ENCODE measurements at regions not wholly inside any gene's neighbourhood (a gene's known extent, or its start where the extent isn't known, plus 50 kb on each side); places are given as distances from the start of the nearest gene placed in this dataset.

DNA sequence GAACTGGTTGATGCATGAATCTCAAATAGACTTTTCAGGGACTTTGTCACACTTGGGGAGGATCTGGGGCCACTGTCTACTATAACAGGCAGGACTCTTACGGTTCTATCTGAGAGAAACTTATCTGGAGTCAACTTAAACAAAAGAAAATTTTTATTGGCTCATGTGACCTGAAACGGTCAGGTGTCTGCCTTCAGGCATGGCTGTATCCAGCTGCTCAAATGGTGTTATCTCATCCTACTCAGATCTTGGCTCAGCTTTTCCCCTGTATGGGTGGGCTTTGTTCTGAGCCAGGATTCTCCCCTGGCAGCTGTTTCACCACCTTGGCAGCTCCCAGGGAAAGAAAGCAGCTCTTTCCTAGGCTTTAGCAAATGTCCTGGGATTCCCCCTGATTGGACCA lies 183.2 kb upstream of the MYL2 start:
- no peak for DNase-seq

DNA sequence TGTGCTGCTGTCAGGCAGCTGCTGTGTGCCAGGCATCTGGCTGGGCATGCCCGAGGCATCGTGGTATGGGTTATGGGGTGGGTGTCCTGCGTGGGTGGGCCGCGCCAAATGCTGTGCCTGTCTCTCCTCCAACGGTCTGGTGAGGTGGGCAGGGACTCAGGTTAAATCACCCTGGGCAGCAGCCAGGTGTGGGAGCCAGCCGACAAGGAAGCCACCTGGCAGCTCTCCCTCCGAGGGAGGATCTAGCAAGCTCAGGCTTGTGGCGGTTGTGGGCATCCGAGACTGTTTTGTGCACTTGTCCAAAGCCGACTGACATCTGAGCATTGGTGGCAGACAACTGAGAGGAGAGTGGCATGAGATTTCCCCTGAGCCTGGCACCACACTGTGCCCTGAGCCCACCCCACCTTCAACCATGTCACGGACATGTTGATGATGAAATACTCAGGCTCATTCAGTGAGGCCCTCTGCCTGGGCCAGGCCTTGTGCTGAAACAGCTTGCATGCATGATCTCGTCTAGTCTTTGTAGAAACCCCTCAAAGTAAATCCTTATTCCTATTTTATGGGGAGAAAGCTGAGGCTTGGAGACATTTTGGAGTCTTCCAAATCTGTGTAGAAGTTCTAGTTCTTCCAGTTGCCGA lies 181.8 kb upstream of the MYL2 start:
- DNase-seq = no peak

DNA sequence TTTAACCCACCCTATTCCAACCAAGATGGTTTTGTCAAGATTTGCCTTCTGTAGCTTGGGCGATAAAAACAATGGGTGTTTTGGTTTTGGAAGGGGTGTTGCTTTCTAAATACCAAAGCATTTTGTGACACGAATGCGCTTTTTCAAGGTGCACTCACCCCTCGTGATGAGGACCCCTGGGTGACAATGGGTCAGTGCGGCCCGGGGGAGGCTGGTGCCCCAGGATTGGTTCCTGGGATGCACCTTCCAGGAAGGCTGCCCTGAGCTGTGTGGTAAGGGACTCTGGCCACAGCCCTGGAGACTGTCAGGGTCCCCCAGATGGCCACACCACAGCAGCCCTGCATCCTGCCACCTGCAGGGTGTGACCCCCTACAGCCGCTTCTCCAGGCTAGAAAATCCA lies 180.6 kb upstream of the MYL2 start:
- DNase-seq = no peak

DNA sequence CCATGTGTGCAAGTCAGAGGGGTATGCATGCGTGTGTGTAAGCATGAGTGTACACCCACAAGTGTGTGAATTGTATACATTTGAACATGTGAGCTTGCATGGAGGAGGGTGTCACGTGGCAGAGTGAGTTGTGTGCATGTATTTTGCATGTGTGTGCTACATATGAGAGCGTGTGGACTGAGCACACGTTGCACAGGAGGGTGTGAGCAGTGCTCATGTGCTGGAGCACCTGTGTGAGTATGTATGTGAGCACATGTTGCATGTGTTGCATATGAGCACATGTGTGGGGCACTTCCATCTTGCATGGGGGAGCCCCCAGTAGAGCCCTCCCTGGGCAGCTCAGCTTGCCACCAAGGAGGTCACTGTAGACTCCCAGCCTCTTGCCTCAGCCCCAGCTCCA lies 180.2 kb upstream of the MYL2 start:
- no peak for DNase-seq

DNA sequence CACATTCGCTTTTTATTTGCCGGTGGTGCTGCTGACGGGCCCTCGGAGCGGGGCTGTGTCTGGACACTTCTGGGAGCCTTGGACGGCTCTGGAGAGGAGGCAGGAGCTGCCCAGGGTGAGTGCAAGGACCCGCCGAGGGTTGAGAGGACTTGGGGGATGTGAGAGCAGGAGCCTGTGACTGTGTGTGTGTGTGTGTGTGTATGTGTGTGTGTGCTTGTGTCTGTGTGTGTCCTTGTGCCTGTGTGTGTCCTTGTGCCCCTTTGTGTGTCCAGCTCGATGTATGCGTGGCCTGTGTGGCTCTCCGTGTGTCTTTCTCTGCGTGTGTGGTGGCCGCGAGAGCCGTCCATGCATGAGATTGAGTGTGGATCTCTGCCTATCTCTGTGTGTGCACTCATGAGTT lies 179.6 kb upstream of the MYL2 start:
- no peak for DNase-seq

DNA sequence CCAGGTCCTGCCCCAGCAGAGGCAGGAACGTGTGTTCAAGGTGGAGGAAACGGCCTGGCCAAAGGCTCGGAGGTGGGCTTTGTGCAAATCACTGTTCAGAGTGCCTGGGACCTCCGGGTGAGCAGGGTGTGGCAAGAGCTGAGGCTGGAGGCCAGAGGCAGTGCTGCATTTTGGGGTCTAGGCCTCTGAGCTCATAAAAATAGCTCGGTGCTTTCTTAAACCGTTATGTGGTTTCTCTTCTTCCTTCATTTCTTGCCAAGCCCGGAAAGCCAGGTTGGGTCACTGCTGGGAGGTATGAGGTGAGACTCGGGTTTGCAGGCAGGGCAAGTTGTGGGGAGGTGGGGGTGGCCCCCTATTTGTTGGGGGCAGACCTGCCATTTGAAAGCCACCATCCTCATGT lies 178.8 kb upstream of the MYL2 start:
- DNase-seq = no peak

DNA sequence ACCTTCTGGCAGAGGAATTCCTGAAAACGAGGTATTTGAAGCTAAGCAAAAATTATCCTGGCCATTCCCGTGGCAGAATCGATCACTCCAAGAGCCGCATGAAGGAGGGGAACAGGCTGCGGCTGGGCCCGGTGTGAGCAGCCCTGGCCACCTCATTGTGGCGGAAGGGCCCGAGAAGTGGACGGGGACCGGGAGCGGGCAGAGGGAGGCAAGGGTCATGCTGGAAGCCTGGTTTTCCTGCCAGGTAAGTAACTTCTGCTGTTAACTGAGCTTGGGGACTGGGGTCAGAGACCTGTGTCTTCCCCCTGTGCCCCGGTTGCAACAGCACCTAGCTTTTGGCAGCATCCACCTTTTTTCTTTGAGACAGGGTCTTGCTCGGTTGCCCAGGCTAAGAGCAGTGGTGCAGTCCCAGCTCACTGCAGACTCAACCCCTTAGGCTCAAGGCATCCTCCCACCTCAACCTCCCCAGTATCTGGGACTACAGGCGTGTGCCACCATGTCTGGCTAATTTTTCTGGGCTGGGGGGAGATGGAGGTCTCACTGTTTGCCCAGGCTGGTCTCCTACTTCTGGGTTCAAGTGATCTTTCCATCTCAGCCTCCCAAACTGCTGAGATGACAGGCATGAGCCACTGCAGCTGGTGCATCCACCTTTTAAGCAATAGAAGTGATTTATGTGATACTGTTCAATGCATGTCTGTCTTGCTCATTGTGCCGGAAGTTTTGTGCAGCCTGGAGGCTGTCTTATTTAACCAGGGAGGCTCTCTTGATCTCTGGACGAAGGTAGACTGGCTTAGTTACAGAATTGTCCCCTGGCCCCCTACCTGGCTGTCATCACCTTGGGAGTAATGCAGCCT lies 174.0 kb upstream of the MYL2 start:
- no peak for DNase-seq

DNA sequence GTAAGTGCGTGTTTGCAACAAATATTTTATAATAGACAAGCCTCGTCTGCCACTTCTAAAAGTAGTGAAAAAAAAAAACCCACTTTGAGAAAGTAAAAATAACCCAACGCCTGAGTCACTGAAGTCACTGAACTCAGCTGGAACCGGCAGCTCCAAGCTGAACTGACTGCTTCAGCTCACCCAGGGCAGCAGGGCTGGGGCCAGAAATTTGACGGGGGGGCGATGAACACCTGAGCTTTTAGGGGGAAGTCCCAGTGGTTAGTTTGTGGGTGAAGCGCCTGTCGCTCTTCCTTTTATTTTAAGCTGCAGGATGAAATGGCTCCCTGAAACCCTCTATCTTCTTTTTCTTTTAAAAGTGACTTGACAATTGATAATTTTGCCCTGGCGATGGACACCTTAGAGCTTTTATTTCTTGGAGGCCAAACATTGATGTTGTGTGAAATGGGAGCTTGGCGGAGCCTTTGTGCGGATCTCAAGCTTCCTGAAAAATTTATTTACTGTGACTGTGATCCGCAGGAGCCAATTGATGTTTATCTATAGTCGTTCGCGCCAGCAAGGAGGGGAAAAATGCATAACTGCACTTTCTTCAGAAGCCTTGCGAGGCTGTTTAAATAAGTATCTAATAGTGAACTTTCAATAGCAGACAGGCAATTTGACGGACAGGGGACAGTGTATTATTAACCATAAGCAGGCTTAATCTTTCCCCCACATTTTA lies 173.2 kb upstream of the MYL2 start:
- DNase-seq = peak; percentile 25 to 31

DNA sequence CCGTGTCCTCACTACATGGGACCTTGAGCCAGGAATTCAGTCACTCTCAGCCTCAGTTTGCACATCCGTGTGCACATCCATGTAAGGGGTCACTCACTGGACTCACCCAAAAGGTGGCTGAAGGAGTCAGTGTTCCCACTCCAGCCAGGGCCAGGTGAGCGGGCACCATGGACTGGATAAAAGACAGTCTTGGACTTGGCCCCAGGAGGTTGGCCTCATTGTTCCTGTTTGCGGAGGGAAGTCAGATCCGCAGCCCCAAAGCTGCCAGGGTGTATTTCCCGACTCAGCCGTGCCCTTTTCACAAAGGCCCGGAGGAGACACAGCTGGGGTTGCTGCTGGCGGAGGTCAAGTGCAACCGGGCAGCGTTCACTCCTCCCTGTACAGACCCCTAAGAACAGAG lies 170.7 kb upstream of the MYL2 start:
- DNase-seq = no peak

DNA sequence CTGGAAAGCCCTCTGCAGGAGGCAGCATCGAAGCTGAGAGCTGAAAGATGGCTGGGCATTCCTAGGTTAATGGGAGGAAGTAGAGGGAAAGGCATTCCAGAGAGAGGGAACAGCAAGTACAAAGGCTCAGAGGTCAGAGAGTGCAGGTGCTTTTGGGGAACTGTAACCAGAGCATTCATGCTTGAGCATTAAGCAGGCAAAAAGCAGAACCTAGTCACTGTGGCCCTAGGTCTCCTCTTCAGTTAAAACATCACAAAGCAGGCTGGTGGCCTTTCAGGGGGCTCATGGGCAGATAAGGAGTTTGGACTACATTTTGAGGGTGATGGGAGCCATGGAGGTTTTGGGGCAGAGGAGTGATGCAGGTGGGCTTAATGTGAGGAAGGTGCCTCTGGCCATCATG lies 169.2 kb upstream of the MYL2 start:
- no peak for DNase-seq

DNA sequence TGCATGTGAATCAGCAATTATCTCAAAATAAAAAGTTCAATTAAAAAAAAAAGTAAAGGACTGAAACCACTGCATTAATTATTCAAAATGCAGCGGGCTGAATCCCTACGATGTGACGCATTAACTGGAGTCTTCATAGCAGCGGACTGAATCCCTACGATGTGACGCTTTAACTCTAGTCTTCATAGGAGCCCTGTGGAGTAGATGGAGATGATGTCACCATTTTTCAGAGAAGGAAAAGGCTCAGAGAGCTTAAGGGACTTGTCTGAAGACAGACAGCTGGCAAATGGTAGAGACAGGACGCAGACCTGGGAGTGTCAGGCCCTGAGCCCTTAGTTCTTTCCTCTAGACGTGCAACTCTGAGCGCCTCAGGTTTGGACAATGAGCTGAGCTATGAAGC lies 168.0 kb upstream of the MYL2 start:
- DNase-seq = no peak

DNA sequence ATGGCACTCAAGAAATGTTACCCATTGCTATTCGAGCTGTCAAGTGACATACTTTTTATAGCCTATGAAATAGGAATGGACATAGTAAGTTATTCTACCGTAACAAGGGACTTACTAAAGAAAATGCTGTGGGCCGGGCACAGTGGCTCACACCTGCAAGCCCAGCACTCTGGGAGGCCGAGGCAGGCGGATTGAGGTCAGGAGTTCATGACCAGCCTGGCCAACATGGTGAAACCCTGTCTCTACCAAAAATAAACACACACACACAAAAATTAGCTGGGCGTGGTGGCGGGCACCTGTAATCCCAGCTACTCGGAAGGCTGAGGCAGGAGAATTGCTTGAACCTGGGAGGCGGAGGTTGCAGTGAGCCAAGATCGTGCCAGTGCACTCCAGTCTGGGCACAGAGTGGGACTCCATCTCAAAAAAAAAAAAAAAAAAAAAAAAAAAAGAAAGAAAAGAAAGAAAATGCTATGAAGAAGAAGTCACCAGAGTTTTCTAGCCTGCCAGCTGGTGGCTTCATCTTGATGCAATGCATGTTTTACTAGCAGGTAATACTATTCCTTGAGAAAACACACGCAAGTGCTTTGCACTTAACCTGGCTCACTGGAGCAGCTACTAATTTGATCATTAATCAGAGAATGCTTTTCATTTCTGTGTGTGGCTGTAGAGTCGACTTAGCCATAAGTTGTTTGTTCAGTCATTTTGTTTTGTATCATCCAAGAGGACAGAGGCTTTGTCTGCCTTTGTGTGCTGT lies 166.7 kb upstream of the MYL2 start:
- no peak for DNase-seq

DNA sequence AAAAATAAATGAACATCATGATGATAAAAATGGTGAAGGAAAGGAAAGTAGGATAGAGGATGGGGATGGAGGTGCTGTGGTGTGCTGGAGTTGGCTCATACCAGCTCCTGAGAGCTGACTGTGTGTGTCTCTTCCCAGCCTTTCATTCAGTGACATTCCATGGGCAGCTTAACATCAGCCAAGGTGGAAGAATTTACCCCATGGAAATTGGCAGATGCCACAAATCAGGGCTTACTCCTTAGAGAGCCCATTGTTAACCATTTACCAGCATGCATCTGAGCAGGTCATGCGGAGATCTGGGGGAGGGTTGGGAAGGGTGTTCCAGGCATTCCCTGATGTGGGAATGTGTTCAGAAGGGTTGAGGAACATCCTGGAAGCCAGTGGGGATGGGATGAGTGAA lies 164.7 kb upstream of the MYL2 start:
- DNase-seq = no peak

DNA sequence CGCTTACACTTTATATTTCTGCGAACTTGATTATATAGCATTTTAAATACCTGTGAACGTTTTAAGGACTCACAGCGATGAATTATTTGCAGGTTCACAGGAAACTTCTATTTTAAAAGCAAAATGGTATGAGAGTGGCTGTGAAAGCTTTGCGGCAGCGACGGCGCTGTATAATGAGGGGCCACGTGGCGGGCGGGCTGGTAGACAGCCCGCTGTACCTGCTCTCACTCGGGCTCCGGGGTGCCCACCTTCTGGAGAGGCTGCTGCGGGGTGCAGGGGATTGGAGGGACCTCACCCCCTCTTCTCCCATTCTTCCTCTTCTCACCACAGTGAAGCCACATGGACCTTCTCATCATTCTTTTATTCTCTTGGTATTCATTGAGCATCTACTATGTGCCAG lies 164.2 kb upstream of the MYL2 start:
- DNase-seq = no peak

DNA sequence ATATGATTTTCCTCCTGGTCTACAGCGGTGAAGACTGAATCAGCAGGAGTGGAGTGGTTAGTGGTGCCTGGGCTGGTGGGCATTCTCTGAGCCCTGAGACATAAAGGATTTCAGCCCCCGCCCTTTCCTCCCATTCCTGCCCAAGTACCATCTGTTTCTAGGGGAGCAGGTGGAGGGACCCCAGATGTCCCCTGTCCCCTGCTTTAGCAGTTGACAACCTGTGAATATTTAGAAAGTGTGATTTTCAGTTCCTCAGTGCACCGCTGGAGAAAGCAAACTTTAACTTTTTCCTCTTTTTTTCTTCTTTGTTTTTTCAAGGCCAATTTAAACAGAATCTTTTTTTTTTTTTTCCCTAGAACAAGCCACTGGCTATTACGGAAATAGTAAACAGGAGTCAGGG lies 163.8 kb upstream of the MYL2 start:
- DNase-seq = no peak

DNA sequence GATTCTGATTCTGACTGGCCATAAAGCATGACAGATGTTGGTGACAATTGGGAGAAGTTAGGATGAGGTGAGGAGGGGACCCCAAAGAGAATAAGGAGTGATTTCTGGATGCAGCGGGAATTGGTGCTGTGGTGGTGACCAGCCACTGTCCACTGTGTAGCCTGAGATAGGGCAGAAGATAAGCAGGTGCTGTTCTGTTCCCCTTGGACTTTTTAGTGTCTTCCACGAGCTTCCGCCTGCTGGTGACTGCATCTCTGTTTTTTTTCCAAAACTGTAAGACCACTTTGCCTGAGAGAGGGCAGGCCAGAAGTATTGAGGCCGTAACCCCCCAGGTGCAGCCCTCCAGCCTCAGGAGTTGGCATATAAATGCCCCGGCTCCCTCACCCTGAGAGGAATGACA lies 161.2 kb upstream of the MYL2 start:
- no peak for DNase-seq

DNA sequence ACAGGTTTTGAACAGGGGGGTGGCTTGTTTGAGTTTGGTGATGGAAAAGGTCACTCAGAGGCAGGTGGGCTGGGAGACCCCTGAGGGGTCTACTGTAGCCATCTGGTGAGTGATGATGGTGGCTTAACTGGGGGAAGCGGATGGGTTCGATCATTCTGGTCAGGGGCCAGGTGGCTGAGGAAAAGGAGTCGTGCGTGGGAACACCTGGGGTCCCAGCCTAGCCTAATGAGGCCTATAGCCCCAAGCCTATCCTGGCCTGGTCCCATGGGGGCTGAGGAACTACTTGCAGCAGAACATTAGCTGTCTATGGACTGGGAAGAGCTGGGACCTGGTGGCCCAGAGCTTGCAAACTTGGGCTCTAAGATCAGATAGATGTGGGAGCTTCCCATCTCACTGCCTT lies 158.4 kb upstream of the MYL2 start:
- no peak for DNase-seq

DNA sequence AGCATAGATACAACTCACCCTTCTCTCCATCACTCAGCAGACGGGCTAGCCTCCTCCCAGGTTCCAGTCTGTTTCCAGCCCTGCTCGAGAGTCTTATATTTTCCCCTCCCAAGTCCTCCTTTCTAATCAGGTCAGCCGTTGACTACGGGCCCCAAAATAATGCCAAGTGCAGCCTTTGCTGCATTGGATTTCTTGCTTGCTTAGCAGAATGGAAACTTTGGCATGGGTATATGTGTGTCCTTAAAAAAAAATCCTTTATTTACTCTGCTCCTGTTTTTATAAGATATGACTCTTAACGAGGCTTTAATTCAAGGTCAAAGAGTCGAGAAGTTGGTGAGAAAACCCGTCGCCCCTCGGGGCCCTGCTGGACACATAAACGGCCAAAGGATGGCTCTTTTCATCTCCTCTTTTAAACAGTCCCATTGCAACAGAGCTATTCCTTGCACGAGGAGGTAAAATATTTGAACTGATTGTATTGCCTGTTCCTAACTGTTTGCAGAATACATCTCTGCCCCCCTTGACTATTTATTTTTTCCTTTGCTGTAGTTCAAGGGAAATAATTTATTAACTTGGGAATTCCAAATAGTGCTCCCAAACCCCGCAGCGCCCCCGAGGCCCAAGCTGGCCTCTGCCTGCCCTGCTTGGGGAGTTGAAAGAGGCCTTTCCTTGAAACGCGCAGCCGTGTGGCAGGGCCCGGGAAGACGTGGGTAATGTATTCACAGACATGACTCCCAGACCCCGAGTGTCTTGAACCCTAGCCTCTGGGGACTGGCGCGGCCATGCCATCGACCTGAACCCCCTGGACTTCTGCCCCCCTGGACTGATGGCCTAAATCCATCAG lies 156.5 kb upstream of the MYL2 start:
- DNase-seq = no peak

DNA sequence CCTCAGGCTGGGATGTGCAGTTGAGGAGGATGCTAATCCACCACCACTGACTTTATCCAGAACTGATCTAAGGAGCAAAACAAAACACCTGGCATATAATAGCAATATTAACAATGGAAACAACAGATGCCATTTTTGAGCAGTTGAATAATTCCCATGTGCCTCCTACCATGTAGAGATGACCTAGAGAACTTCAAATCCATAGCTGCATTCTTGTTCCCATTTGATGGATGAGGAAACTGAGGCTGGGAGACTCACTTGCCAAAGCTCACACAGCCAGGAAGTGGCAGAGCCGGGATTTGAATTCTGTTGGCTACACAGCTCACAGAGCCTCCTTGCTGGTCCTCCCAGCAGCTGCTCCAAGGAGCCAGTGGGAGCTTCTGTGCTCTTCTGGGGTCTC lies 155.8 kb upstream of the MYL2 start:
- no peak for DNase-seq

DNA sequence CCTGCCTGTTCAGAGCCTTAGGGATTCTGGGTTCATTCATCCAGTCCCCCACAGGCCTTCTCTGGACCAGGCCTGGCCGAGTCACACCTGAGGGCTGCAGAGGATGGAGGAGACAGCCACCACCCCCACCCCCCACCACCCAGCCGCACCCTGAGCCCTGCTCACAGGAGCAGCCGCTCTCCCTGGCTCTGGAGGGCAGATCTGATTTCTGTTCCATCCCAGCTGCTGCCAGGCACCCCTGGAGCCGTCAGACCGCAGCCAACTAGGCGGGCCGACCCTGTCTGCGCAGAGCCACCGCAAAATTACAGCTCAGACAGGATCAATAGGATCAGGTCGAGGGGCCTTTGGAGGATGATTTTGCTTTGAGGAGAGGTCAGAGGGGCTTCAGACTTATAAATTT lies 154.6 kb upstream of the MYL2 start:
- DNase-seq = no peak

DNA sequence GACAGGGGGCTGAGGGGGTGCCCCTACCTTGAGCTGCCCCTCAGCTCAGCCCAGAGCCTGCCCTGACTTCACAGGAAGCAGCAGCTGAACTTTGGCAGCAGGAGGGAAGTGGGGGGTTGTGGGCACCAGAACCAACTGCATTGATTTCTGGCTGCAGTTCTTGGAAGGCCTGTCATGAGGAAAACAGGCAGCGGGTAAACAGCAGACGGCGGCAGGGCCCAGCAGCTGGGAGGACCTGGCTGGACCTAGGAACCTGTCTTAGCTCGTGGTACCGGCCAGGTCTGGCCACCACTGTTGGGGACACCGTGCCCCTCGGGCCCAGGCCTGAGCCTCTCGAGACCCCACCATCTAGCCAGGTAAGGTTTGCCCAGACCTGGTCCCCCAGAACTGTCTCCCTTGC lies 154.2 kb upstream of the MYL2 start:
- no peak for DNase-seq

DNA sequence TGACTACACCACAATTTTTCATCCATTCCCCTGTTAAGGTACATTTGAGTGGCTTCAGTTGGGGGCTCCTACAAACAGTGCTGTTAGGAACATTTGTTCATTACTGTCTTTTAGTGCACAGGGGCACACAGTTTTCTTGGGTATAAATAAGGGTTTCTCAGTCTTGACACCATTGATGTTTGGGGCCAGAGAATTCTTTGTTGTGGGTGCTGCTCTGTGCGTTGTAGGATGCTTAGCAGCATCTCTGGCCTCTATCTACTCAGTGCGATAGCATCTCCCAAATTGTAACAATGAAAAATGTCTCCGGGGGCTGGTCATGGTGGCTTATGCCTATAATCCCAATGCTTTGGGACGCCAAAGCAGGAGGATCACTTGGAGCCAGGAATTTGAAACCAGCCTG lies 153.0 kb upstream of the MYL2 start:
- DNase-seq = no peak

DNA sequence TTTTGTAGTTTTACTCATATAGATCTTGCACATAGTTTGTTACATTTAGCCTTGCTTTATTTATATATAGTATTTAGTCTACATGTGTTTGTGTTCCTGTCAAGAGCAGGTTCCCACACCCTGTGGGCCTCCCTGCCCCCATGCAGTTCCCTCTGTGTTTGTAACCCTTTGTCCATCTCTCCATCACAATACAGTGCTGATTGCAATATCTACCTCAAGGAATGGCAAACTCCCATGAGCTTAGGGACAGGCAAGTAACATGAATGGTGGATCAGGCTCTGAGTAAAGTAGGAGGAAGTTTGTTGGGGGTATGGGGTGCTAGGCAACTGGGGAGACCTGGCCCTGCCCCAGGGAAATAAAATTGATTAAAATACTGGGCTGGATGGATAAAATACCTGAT lies 151.9 kb upstream of the MYL2 start:
- no peak for DNase-seq
